Left hindlimb (tissue), 1 donor: ENCODE measurements at regions not wholly inside any gene's neighbourhood (a gene's known extent, or its start where the extent isn't known, plus 50 kb on each side); places are given as distances from the start of the nearest gene placed in this dataset.
"Not testable (repeated sequence)": the region's sequence is repeated elsewhere in the genome, so short reads cannot be mapped to it uniquely, and the experiment has no call there.

Experiments used
- DNase-seq: peaks from one replicate; pipeline ENCODE4 v3.0.0-alpha.2; 2018

- no peak for DNase-seq
These were observed 1960.9 kb upstream of the DEFB115 start for GRCh38 chr20:29296256-29297230.

GRCh38 chr20:29297411-29298270 is 1959.8 kb upstream of the DEFB115 start:
- no peak for DNase-seq

GRCh38 chr20:29298271-29298590 is 1959.2 kb upstream of the DEFB115 start:
- DNase-seq, result no peak

GRCh38 chr20:29298759-29299613 is 1958.5 kb upstream of the DEFB115 start:
- DNase-seq, result no peak

- DNase-seq, result no peak
These were observed 1957.5 kb upstream of the DEFB115 start for GRCh38 chr20:29299811-29300578.

GRCh38 chr20:29300579-29301551 is 1956.6 kb upstream of the DEFB115 start:
- DNase-seq, result no peak

- no peak for DNase-seq
These were observed 1955.7 kb upstream of the DEFB115 start for GRCh38 chr20:29301624-29302259.

- no peak for DNase-seq
These were observed 1954.4 kb upstream of the DEFB115 start for GRCh38 chr20:29302979-29303644.

GRCh38 chr20:29306390-29307072 is 1950.9 kb upstream of the DEFB115 start:
- no peak for DNase-seq

GRCh38 chr20:29307484-29307883 is 1950.0 kb upstream of the DEFB115 start:
- DNase-seq, result not testable (repeated sequence)

GRCh38 chr20:29308956-29309355 is 1948.5 kb upstream of the DEFB115 start:
- not testable (repeated sequence) for DNase-seq

- not testable (repeated sequence) for DNase-seq
These were observed 1948.0 kb upstream of the DEFB115 start for GRCh38 chr20:29309481-29309880.

- not testable (repeated sequence) for DNase-seq
These were observed 1946.4 kb upstream of the DEFB115 start for GRCh38 chr20:29311046-29311445.

GRCh38 chr20:29312679-29313078 is 1944.8 kb upstream of the DEFB115 start:
- DNase-seq, result not testable (repeated sequence)

- DNase-seq, result no peak
These were observed 1944.0 kb upstream of the DEFB115 start for GRCh38 chr20:29313481-29313880.

GRCh38 chr20:29314294-29314693 is 1943.2 kb upstream of the DEFB115 start:
- DNase-seq, result no peak

- DNase-seq, result no peak
These were observed 1938.5 kb upstream of the DEFB115 start for GRCh38 chr20:29318871-29319461.

- DNase-seq, result no peak
These were observed 1937.7 kb upstream of the DEFB115 start for GRCh38 chr20:29319725-29320124.
